ENCODE measurements at regions not wholly inside any gene's neighbourhood (a gene's known extent, or its start where the extent isn't known, plus 50 kb on each side); places are given as distances from the start of the nearest gene placed in this dataset.

DNA sequence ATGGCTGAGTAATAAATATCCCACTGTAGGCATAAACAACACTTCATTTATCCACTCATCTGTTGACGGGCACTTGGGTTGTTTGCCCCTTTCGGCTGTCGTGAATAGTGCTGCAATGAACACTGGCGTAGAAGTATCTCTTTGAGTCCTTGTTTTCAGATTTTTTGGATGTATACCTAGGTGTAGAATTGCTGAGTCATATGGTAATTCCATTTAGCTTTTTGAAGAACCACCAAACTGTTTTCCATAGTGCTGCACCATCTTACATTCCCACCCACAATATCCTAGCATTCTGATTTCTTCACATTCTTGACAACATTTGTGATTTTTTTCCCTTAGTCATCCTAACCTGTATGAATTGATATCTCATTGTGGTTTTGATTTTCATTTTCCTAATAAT lies 109.0 kb downstream of the NXNL2 start:
- peaks cover 7% of the 10 kb centered on the region for H3K27me3 Mint-ChIP-seq
- no peak for ATAC-seq (ENCODE audit: low read depth)
- CTCF ChIA-PET: no interaction called here

GRCh38 chr9:88645172-88645878 lies 110.3 kb downstream of the NXNL2 start:
- DNase-seq: no peak
- TF ChIP-seq, protein P1, sequence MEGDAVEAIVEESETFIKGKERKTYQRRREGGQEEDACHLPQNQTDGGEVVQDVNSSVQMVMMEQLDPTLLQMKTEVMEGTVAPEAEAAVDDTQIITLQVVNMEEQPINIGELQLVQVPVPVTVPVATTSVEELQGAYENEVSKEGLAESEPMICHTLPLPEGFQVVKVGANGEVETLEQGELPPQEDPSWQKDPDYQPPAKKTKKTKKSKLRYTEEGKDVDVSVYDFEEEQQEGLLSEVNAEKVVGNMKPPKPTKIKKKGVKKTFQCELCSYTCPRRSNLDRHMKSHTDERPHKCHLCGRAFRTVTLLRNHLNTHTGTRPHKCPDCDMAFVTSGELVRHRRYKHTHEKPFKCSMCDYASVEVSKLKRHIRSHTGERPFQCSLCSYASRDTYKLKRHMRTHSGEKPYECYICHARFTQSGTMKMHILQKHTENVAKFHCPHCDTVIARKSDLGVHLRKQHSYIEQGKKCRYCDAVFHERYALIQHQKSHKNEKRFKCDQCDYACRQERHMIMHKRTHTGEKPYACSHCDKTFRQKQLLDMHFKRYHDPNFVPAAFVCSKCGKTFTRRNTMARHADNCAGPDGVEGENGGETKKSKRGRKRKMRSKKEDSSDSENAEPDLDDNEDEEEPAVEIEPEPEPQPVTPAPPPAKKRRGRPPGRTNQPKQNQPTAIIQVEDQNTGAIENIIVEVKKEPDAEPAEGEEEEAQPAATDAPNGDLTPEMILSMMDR (IDR thresholded peaks at IDR 0.05): no peak
- ChIA-PET POLR2A (no interaction called here), CTCF (no interaction called here)
- Mint-ChIP-seq H3K36me3 (ENCODE audit: low read depth) (no peaks in the 10 kb centered on the region), H3K4me1 (no peaks in the 10 kb centered on the region), H3K9me3 (no peaks in the 10 kb centered on the region), H3K27me3 (peaks cover 7% of the 10 kb centered on the region), H3K27ac (no peak overlapping the region), H3K4me3 (no peak overlapping the region)
- no peak for ATAC-seq (ENCODE audit: low read depth)
- intact Hi-C loops (cut with micrococcal nuclease): no loop called here

More for the DNA sequence above, 109.0 kb downstream of the NXNL2 start:
- intact Hi-C loops (cut with micrococcal nuclease): no loop called here
- TF ChIP-seq, protein P1 (IDR thresholded peaks at IDR 0.05): no peak
- H3K36me3 Mint-ChIP-seq (ENCODE audit: low read depth): no peaks in the 10 kb centered on the region
- POLR2A ChIA-PET: no interaction called here
- H3K4me3 Mint-ChIP-seq: no peak overlapping the region
- H3K27ac Mint-ChIP-seq: no peak overlapping the region
- no peaks in the 10 kb centered on the region for H3K9me3 Mint-ChIP-seq
- H3K4me1 Mint-ChIP-seq: no peaks in the 10 kb centered on the region
- no peak for DNase-seq

DNA sequence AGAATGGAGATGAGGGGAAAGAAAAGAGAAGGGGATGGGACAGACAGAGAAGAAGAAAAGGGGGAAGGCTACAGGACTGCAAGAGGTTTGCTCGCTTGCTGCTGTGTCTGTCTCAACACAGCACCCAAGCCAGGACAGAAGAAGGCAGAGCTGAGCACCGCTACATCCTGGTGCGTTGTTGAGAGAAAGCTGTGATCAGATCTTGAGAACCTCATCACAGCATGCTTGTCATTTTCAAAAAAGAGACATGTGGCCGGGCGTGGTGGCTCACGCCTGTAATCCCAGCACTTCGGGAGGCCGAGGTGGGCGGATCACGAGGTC lies 110.9 kb downstream of the NXNL2 start:
- ChIA-PET POLR2A (no interaction called here), CTCF (no interaction called here)
- Mint-ChIP-seq H3K36me3 (ENCODE audit: low read depth) (no peaks in the 10 kb centered on the region), H3K9me3 (no peaks in the 10 kb centered on the region), H3K4me1 (no peaks in the 10 kb centered on the region), H3K4me3 (no peak overlapping the region), H3K27me3 (peaks cover 7% of the 10 kb centered on the region), H3K27ac (no peak overlapping the region)
- ATAC-seq (ENCODE audit: low read depth): no peak
- intact Hi-C loops (cut with micrococcal nuclease): no loop called here
- TF ChIP-seq, protein P1 (IDR thresholded peaks at IDR 0.05): no peak
- DNase-seq: no peak

- TF ChIP-seq, protein P1 (IDR thresholded peaks at IDR 0.05): no peak
- intact Hi-C loops (cut with micrococcal nuclease): no loop called here
- Mint-ChIP-seq H3K27me3 (peaks cover 7% of the 10 kb centered on the region), H3K36me3 (ENCODE audit: low read depth) (no peaks in the 10 kb centered on the region), H3K4me3 (no peak overlapping the region), H3K27ac (no peak overlapping the region), H3K4me1 (no peaks in the 10 kb centered on the region), H3K9me3 (no peaks in the 10 kb centered on the region)
- POLR2A ChIA-PET: no interaction called here
- no peak for ATAC-seq (ENCODE audit: low read depth)
- DNase-seq: no peak
- CTCF ChIA-PET: no interaction called here
Observed at GRCh38 chr9:88646539-88647300, 111.7 kb downstream of the NXNL2 start.

GRCh38 chr9:88651682-88652633 lies 117.0 kb downstream of the NXNL2 start:
- ATAC-seq (ENCODE audit: low read depth) (no peak), DNase-seq (no peak)
- no peak overlapping the region for H3K4me3 Mint-ChIP-seq
- H3K27ac Mint-ChIP-seq: no peak overlapping the region
- ChIA-PET POLR2A (no interaction called here), CTCF (no interaction called here)
- peaks cover 3% of the 10 kb centered on the region for H3K27me3 Mint-ChIP-seq
- H3K36me3 Mint-ChIP-seq (ENCODE audit: low read depth): no peaks in the 10 kb centered on the region
- no peaks in the 10 kb centered on the region for H3K4me1 Mint-ChIP-seq
- intact Hi-C loops (cut with micrococcal nuclease): no loop called here
- TF ChIP-seq, protein P1 (IDR thresholded peaks at IDR 0.05): no peak
- H3K9me3 Mint-ChIP-seq: no peaks in the 10 kb centered on the region
